SK-N-SH (cell line): ENCODE measurements at regions not wholly inside any gene's neighbourhood (a gene's known extent, or its start where the extent isn't known, plus 50 kb on each side); places are given as distances from the start of the nearest gene placed in this dataset.

ENCODE experiments used
- EP300 ChIP-seq, 2 experiments: IDR thresholded peaks; 2 replicates each; pipeline versions ENCODE4 v1.4.0 to v1.6.1; 2012; ENCODE audit warnings: borderline replicate concordance in 1 of 2, low read depth in 1 of 2, low read length in 1 of 2
- EZH2phosphoT487 ChIP-seq: fragments of 200-600 bp; sonication (generic); IDR thresholded peaks from 2 replicates; pipeline ENCODE4 v1.6.1; 2017; ENCODE audit warnings: low read depth, mixed run types, mild to moderate bottlenecking, antibody characterized with exemption, moderate library complexity, borderline replicate concordance
- FOSL2 ChIP-seq: IDR thresholded peaks from 2 replicates; pipeline ENCODE4 v1.4.0; 2012; ENCODE audit warnings: low read depth, mild to moderate bottlenecking, moderate library complexity, borderline replicate concordance
- FOXM1 ChIP-seq: IDR thresholded peaks from 2 replicates; pipeline ENCODE4 v1.4.0; 2012; ENCODE audit warnings: low read depth, mild to moderate bottlenecking
- JUND ChIP-seq: IDR thresholded peaks from 2 replicates; pipeline ENCODE4 v1.4.0; 2012
- MAX ChIP-seq: IDR thresholded peaks from 2 replicates; pipeline ENCODE4 v1.4.0; 2012; ENCODE audit warnings: low read depth
- SIN3A ChIP-seq: IDR thresholded peaks from 2 replicates; pipeline ENCODE4 v1.6.1; 2012; ENCODE audit warnings: low read depth, mild to moderate bottlenecking, low read length, moderate library complexity, borderline replicate concordance
- ZBTB33 ChIP-seq: IDR thresholded peaks from 2 replicates; pipeline ENCODE4 v1.4.0; 2012; ENCODE audit warnings: low read depth, borderline replicate concordance
- TF ChIP-seq, protein P1 (sequence below): fragments of 200-600 bp; sonication (generic); IDR thresholded peaks from 2 replicates; pipeline ENCODE4 v1.6.1; 2017; ENCODE audit warnings: antibody characterized with exemption, mild to moderate bottlenecking, moderate library complexity
- TF ChIP-seq, protein P2 (sequence below): IDR thresholded peaks from 2 replicates; pipeline ENCODE4; 2012

DNA sequence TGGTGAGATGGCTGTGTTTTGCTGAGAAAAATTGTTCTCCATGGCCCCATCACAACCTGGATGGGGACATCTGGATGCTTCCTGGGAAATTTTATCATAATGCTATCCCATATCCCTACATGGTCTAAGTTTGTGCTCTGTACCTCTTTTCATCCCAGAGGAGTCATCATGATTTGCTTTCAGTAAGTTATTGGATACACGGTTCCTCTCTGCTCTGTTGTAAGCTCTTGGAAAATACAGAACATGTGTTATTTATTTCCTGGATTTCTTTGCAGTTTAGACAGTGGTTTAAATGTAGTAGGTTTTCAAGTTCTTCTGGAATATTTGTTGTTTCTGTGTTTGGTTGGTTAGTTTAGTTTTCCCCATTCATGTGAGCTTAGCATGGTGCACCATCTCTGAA, 129.2 kb upstream of the ECI2 start:
- TF ChIP-seq SIN3A (no peak), FOSL2 (no peak), FOXM1 (no peak), ZBTB33 (no peak), MAX (no peak), JUND (no peak), EP300 (IDR thresholded peaks at IDR 0.05; ENCODE audit: borderline replicate concordance in 1 of 2, low read depth in 1 of 2, low read length in 1 of 2) (no peak), EZH2phosphoT487 (no peak)
- TF ChIP-seq, protein P1, sequence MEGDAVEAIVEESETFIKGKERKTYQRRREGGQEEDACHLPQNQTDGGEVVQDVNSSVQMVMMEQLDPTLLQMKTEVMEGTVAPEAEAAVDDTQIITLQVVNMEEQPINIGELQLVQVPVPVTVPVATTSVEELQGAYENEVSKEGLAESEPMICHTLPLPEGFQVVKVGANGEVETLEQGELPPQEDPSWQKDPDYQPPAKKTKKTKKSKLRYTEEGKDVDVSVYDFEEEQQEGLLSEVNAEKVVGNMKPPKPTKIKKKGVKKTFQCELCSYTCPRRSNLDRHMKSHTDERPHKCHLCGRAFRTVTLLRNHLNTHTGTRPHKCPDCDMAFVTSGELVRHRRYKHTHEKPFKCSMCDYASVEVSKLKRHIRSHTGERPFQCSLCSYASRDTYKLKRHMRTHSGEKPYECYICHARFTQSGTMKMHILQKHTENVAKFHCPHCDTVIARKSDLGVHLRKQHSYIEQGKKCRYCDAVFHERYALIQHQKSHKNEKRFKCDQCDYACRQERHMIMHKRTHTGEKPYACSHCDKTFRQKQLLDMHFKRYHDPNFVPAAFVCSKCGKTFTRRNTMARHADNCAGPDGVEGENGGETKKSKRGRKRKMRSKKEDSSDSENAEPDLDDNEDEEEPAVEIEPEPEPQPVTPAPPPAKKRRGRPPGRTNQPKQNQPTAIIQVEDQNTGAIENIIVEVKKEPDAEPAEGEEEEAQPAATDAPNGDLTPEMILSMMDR = no peak
- TF ChIP-seq, protein P2, sequence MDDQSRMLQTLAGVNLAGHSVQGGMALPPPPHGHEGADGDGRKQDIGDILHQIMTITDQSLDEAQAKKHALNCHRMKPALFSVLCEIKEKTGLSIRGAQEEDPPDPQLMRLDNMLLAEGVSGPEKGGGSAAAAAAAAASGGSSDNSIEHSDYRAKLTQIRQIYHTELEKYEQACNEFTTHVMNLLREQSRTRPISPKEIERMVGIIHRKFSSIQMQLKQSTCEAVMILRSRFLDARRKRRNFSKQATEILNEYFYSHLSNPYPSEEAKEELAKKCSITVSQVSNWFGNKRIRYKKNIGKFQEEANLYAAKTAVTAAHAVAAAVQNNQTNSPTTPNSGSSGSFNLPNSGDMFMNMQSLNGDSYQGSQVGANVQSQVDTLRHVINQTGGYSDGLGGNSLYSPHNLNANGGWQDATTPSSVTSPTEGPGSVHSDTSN = no peak
